Spleen (tissue), 7 donors: ENCODE measurements at regions not wholly inside any gene's neighbourhood (a gene's known extent, or its start where the extent isn't known, plus 50 kb on each side); places are given as distances from the start of the nearest gene placed in this dataset.

Experiments used
- POLR2A ChIP-seq, 3 donors: fragments of 450-650 bp; IDR thresholded peaks; one replicate each; pipeline ENCODE4 v1.5.1; 2017; ENCODE audit warnings: antibody characterized with exemption in 3 of 3, mild to moderate bottlenecking in 1 of 3
- TF ChIP-seq, protein P1 (sequence below), 11 experiments: fragments of 200-600 bp in 7 of 11; fragments of 450-650 bp in 4 of 11; sonication (generic) in 4 of 11; IDR thresholded peaks in 8 of 11; conservative IDR thresholded peaks in 3 of 11; 1 replicate in 7 of 11; 2 replicates in 4 of 11; pipeline versions ENCODE4 v1.4.0 to v1.8.0; 2016 to 2021; ENCODE audit warnings: antibody characterized with exemption in 11 of 11, inconsistent platforms in 4 of 11, mild to moderate bottlenecking in 1 of 11
- donor health status: DM: no; HTN: no; CAD: no; lungs with moderate emphysema.
- donor health status: DM: no; HTN: no; CAD: no.
- donor health status: DM: no; HTN: no; CAD: no.

- TF ChIP-seq POLR2A (IDR thresholded peaks at IDR 0.05) = no peak
- TF ChIP-seq, protein P1, sequence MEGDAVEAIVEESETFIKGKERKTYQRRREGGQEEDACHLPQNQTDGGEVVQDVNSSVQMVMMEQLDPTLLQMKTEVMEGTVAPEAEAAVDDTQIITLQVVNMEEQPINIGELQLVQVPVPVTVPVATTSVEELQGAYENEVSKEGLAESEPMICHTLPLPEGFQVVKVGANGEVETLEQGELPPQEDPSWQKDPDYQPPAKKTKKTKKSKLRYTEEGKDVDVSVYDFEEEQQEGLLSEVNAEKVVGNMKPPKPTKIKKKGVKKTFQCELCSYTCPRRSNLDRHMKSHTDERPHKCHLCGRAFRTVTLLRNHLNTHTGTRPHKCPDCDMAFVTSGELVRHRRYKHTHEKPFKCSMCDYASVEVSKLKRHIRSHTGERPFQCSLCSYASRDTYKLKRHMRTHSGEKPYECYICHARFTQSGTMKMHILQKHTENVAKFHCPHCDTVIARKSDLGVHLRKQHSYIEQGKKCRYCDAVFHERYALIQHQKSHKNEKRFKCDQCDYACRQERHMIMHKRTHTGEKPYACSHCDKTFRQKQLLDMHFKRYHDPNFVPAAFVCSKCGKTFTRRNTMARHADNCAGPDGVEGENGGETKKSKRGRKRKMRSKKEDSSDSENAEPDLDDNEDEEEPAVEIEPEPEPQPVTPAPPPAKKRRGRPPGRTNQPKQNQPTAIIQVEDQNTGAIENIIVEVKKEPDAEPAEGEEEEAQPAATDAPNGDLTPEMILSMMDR (IDR thresholded peaks at IDR 0.05 in 8 of 11, conservative IDR thresholded peaks at IDR 0.05 in 3 of 11) = no peak
Measured at GRCh38 chr2:128642821-128643220, 324.2 kb upstream of the HS6ST1 start.
